ENCODE measurements at regions not wholly inside any gene's neighbourhood (a gene's known extent, or its start where the extent isn't known, plus 50 kb on each side); places are given as distances from the start of the nearest gene placed in this dataset.

GRCh38 chr7:55279080-55279845 lies 85.9 kb upstream of the LANCL2 start:
- H2AK5ac ChIP-seq (ENCODE audit: low read depth, low read length), result no peak overlapping the region
- no peak overlapping the region for H4K91ac ChIP-seq (replicated peaks; ENCODE audit: insufficient read length, low read length)
- no peak overlapping the region for H4K5ac ChIP-seq (ENCODE audit: insufficient read length, low read depth, low read length)
- no peak overlapping the region for H2BK5ac ChIP-seq (ENCODE audit: low read depth, low read length)
- H3K9ac ChIP-seq (replicated peaks in 1 of 4; ENCODE audit: extremely low read depth in 1 of 4, low read depth in 3 of 4, low read length in 3 of 4), result no peak overlapping the region
- no peaks in the 10 kb centered on the region for H4K20me1 ChIP-seq (replicated peaks in 1 of 2; ENCODE audit: control insufficient read depth in 1 of 2, insufficient read depth in 2 of 2, low read length in 2 of 2)
- H3K14ac ChIP-seq (ENCODE audit: insufficient read length), result no peak overlapping the region
- H3K36me3 ChIP-seq (ENCODE audit: control insufficient read depth in 2 of 4, insufficient read depth in 4 of 4, low read length in 3 of 4), result no peaks in the 10 kb centered on the region
- no peak for FAIRE-seq
- no peaks in the 10 kb centered on the region for H3K9me3 ChIP-seq (ENCODE audit: insufficient read depth in 2 of 2, low read depth in 1 of 2, low read length in 1 of 2)
- ChIA-PET CTCF (ENCODE audit: partially characterized antibody) (interaction anchor here (0.7 to 5.5 kb wide), 18 partner anchors 9 to 796 kb away, joined by 3 to 20 read pairs (median 4); no protein-coding TSS in a partner anchor), POLR2A (ENCODE audit: partially characterized antibody) (interaction anchor here (1.1 to 1.2 kb wide), 3 partner anchors 19 to 98 kb away, joined by 3 to 4 read pairs (median 3); no protein-coding TSS in a partner anchor)
- H2BK12ac ChIP-seq (ENCODE audit: low read depth, low read length), result no peak overlapping the region
- H2BK120ac ChIP-seq (replicated peaks; ENCODE audit: low read depth, low read length), result no peak overlapping the region
- no peaks in the 10 kb centered on the region for H3K27me3 ChIP-seq (replicated peaks in 1 of 4; ENCODE audit: control insufficient read depth in 3 of 4, extremely low read depth in 1 of 4, insufficient read depth in 3 of 4, low read length in 3 of 4)
- H3K79me2 ChIP-seq (ENCODE audit: control insufficient read depth in 1 of 2, insufficient read depth in 2 of 2, low read length in 2 of 2), result no peaks in the 10 kb centered on the region
- no peaks in the 10 kb centered on the region for H3K23me2 ChIP-seq (ENCODE audit: low read depth, low read length)
- no peak overlapping the region for H3K18ac ChIP-seq (ENCODE audit: extremely low read depth, low read length)
- H3K4me3 ChIP-seq (ENCODE audit: extremely low read depth in 1 of 4, insufficient read depth in 2 of 4, low read depth in 3 of 4, low read length in 4 of 4), result no peak overlapping the region
- H3K23ac ChIP-seq (ENCODE audit: insufficient read length), result no peak overlapping the region
- no peak for DNase-seq (ENCODE audit: low read depth in 1 of 2, low spot score in 2 of 2)
- H3K56ac ChIP-seq (replicated peaks; ENCODE audit: insufficient read length, low read depth, low read length), result no peak overlapping the region
- H3K4me1 ChIP-seq (replicated peaks in 1 of 4; ENCODE audit: control insufficient read depth in 3 of 4, insufficient read depth in 4 of 4, low read length in 3 of 4), result no peaks in the 10 kb centered on the region
- H3K4me2 ChIP-seq (ENCODE audit: insufficient read depth in 1 of 2, low read depth in 2 of 2, low read length in 2 of 2), result no peak overlapping the region
- WGBS, 2 experiments (ENCODE audit: extremely low coverage in 1 of 2, insufficient coverage in 1 of 2, insufficient read length in 1 of 2, insufficient replicate concordance in 2 of 2, low coverage in 1 of 2, low lambda C conversion rate in 2 of 2, missing lambda C conversion rate in 1 of 2), result 87% methylated on average over 14 of the region's 14 CpGs; no CpG with 5 or more reads in 1 of the 2 experiments
- no peak overlapping the region for H2BK20ac ChIP-seq (ENCODE audit: low read length)
- peak overlapping the region; percentile 69 for H3K4ac ChIP-seq (replicated peaks; ENCODE audit: insufficient read length, low read depth, low read length)
- H3K79me1 ChIP-seq (ENCODE audit: low read depth, low read length), result no peaks in the 10 kb centered on the region
- H3K27ac ChIP-seq (ENCODE audit: low read depth, low read length), result no peak overlapping the region
- no peak overlapping the region; the same call in 1 of the 2 replicates for H4K8ac ChIP-seq (ENCODE audit: extremely low read depth, insufficient read depth, low read length)
- no peak overlapping the region for H2BK15ac ChIP-seq (ENCODE audit: low read length)
- H2AFZ ChIP-seq (ENCODE audit: low read length), result peak overlapping the region; percentile 52; the same call in 1 of the 2 replicates
- TF ChIP-seq YY1 (IDR thresholded peaks at IDR 0.05; ENCODE audit: low read depth, low read length) (no peak), BRCA1 (IDR thresholded peaks at IDR 0.05; ENCODE audit: low read depth, low read length) (no peak), ZNF274 (IDR thresholded peaks at IDR 0.05; ENCODE audit: borderline replicate concordance, extremely low read depth, low read length) (no peak), SIRT6 (IDR thresholded peaks at IDR 0.05; ENCODE audit: low read length) (no peak), KDM4A (IDR thresholded peaks at IDR 0.05; ENCODE audit: low read depth, low read length, severe bottlenecking) (no peak), CHD1 (IDR thresholded peaks at IDR 0.05; ENCODE audit: low read depth, low read length) (no peak), RNF2 (IDR thresholded peaks at IDR 0.05; ENCODE audit: borderline replicate concordance, low read depth, low read length, missing control alignments, poor library complexity, severe bottlenecking) (no peak), RBBP5 (IDR thresholded peaks at IDR 0.05; ENCODE audit: borderline replicate concordance, low read depth, low read length) (no peak), RAD21 (IDR thresholded peaks at IDR 0.05 in 1 of 2, conservative IDR thresholded peaks at IDR 0.05 in 1 of 2; ENCODE audit: low read depth in 2 of 2, low read length in 2 of 2) (no peak), SUZ12 (IDR thresholded peaks at IDR 0.05; ENCODE audit: low read length) (no peak), SP4 (IDR thresholded peaks at IDR 0.05; ENCODE audit: low read length) (no peak), TAF7 (optimal IDR thresholded peaks at IDR 0.05; ENCODE audit: borderline replicate concordance, low read depth, low read length) (no peak), POLR2AphosphoS5 (IDR thresholded peaks at IDR 0.05; ENCODE audit: low read depth, low read length) (no peak)

Data from H1 (cell line).